H1 (cell line): ENCODE measurements at regions not wholly inside any gene's neighbourhood (a gene's known extent, or its start where the extent isn't known, plus 50 kb on each side); places are given as distances from the start of the nearest gene placed in this dataset.
"Not testable (repeated sequence)": the region's sequence is repeated elsewhere in the genome, so short reads cannot be mapped to it uniquely, and the experiment has no call there.

Experiments used
- CTCF ChIP-seq, 3 experiments: IDR thresholded peaks; 1 replicate in 2 of 3; 2 replicates in 1 of 3; pipeline versions ENCODE4 v1.5.1 to v1.6.1; 2011; ENCODE audit warnings: low read length in 3 of 3, mild to moderate bottlenecking in 3 of 3, inconsistent platforms in 2 of 3, low read depth in 1 of 3, moderate library complexity in 1 of 3; ENCODE audit not compliant: insufficient read depth in 1 of 3; ENCODE audit errors: control extremely low read depth in 1 of 3
- E2F6 ChIP-seq: IDR thresholded peaks from 2 replicates; pipeline ENCODE4 v1.6.1; 2012; ENCODE audit warnings: inconsistent platforms
- HDAC6 ChIP-seq: IDR thresholded peaks from one replicate; pipeline ENCODE4 v1.7.1; 2012; ENCODE audit warnings: low read depth, mild to moderate bottlenecking, inconsistent platforms, low read length, moderate library complexity
- RAD21 ChIP-seq, 2 experiments: IDR thresholded peaks in 1 of 2; conservative IDR thresholded peaks in 1 of 2; 2 replicates each; pipeline ENCODE4 v1.6.1; 2011; ENCODE audit warnings: low read depth in 2 of 2, low read length in 2 of 2, improper control_type of control experiment in 1 of 2, inconsistent platforms in 1 of 2, mild to moderate bottlenecking in 1 of 2, moderate library complexity in 1 of 2
- RFX5 ChIP-seq: IDR thresholded peaks from 2 replicates; pipeline ENCODE4 v1.6.1; 2011; ENCODE audit warnings: low read depth, low read length, improper control_type of control experiment, borderline replicate concordance
- SIX5 ChIP-seq: IDR thresholded peaks from 2 replicates; pipeline ENCODE4 v1.6.1; 2011; ENCODE audit warnings: mild to moderate bottlenecking, low read depth, low read length
- SRF ChIP-seq: IDR thresholded peaks from 2 replicates; pipeline ENCODE4 v1.6.1; 2011; ENCODE audit warnings: mild to moderate bottlenecking, low read depth, low read length, moderate library complexity
- TBP ChIP-seq: IDR thresholded peaks from 2 replicates; pipeline ENCODE4 v1.6.1; 2011; ENCODE audit warnings: low read depth, low read length, improper control_type of control experiment
- TCF12 ChIP-seq: IDR thresholded peaks from 2 replicates; pipeline ENCODE4 v1.6.1; 2011; ENCODE audit warnings: low read depth, mild to moderate bottlenecking, low read length
- USF2 ChIP-seq: IDR thresholded peaks from 2 replicates; pipeline ENCODE4 v1.6.1; 2011; ENCODE audit warnings: low read length, improper control_type of control experiment

GRCh38 chr1:88623101-88623500, 61.0 kb upstream of the PKN2 start:
- not testable (repeated sequence) for TF ChIP-seq CTCF (IDR thresholded peaks at IDR 0.05; ENCODE audit: control extremely low read depth in 1 of 3, insufficient read depth in 1 of 3, low read depth in 1 of 3, low read length in 3 of 3); TBP; USF2; SRF; RAD21 (IDR thresholded peaks at IDR 0.05 in 1 of 2, conservative IDR thresholded peaks at IDR 0.05 in 1 of 2; ENCODE audit: low read depth in 2 of 2, low read length in 2 of 2); RFX5; HDAC6; E2F6; TCF12; SIX5
